Natural killer cell (primary cell): ENCODE measurements at regions not wholly inside any gene's neighbourhood (a gene's known extent, or its start where the extent isn't known, plus 50 kb on each side); places are given as distances from the start of the nearest gene placed in this dataset.

ENCODE experiments used
- ATAC-seq, 3 donors: fragments of 150-1000 bp in 2 of 3; fragments of 200-7000 bp in 1 of 3; cut with Tn5 transposase; 1 replicate in 1 of 3; 2 replicates in 2 of 3; pipeline ENCODE4 v1.10.0; 2021; ENCODE audit warnings: mild to moderate bottlenecking in 2 of 3, moderate library complexity in 2 of 3
- DNase-seq, 2 donors: peaks; one replicate each; pipeline versions ENCODE4 v3.0.0 to v3.0.0-alpha.2; 2013 to 2021; ENCODE audit warnings: mixed read lengths in 1 of 2
- H3K27ac ChIP-seq: one replicate; pipeline ENCODE4 v1.5.1; 2013; ENCODE audit warnings: mild to moderate bottlenecking, low read length
- H3K27me3 ChIP-seq: one replicate; pipeline ENCODE4 v1.6.1; 2013; ENCODE audit warnings: low read length; ENCODE audit not compliant: control insufficient read depth, insufficient read depth
- H3K36me3 ChIP-seq: one replicate; pipeline ENCODE4 v1.6.1; 2013; ENCODE audit warnings: low read length; ENCODE audit not compliant: control insufficient read depth, insufficient read depth
- H3K4me1 ChIP-seq: one replicate; pipeline ENCODE4 v1.6.1; 2013; ENCODE audit warnings: low read length; ENCODE audit not compliant: control insufficient read depth, insufficient read depth
- H3K4me3 ChIP-seq: one replicate; pipeline ENCODE4 v1.5.1; 2013; ENCODE audit warnings: low read length
- H3K9me3 ChIP-seq: one replicate; pipeline ENCODE4 v1.6.1; 2013; ENCODE audit warnings: low read length; ENCODE audit not compliant: control insufficient read depth, insufficient read depth
- H3K27ac Mint-ChIP-seq, 2 donors: one replicate each; pipeline ENCODE4 v1.8.0; 2022; ENCODE audit warnings: mild to moderate bottlenecking in 2 of 2, mixed read lengths in 2 of 2, moderate library complexity in 1 of 2
- H3K27me3 Mint-ChIP-seq, 2 donors: one replicate each; pipeline ENCODE4 v1.8.0; 2022; ENCODE audit warnings: low read depth in 2 of 2, mixed read lengths in 2 of 2
- H3K36me3 Mint-ChIP-seq: one replicate; pipeline ENCODE4 v1.8.0; 2022; ENCODE audit warnings: mixed read lengths
- H3K4me1 Mint-ChIP-seq, 2 donors: one replicate each; pipeline ENCODE4 v1.8.0; 2022; ENCODE audit warnings: mixed read lengths in 2 of 2
- H3K4me3 Mint-ChIP-seq: one replicate; pipeline ENCODE4 v1.8.0; 2022; ENCODE audit warnings: mild to moderate bottlenecking, moderate library complexity, mixed read lengths
- H3K9me3 Mint-ChIP-seq, 2 donors: one replicate each; pipeline ENCODE4 v1.8.0; 2022; ENCODE audit warnings: mixed read lengths in 2 of 2
- CTCF ChIP-seq: fragments of 200-600 bp; IDR thresholded peaks from one replicate; pipeline ENCODE4 v1.8.0; 2022; ENCODE audit warnings: antibody characterized with exemption
- WGBS: methylation state at CpG from one replicate; pipeline ENCODE4 v1.1.7; 2013; ENCODE audit warnings: missing lambda C conversion rate; ENCODE audit not compliant: insufficient coverage; 5-methylcytosine and 5-hydroxymethylcytosine counted together
- intact Hi-C: fragments of 100-400 bp; cut with micrococcal nuclease; formaldehyde crosslinking; loops from one replicate; pipeline ENCODE4 v1.14.2; 2022

- no peak overlapping the region for H3K4me3 ChIP-seq
- no peaks in the 10 kb centered on the region for H3K4me1 Mint-ChIP-seq
- H3K27me3 ChIP-seq = no peaks in the 10 kb centered on the region
- no peaks in the 10 kb centered on the region for H3K4me1 ChIP-seq
- H3K36me3 Mint-ChIP-seq = no peaks in the 10 kb centered on the region
- H3K4me3 Mint-ChIP-seq = no peak overlapping the region
- H3K27ac ChIP-seq = no peak overlapping the region
- no peaks in the 10 kb centered on the region for H3K9me3 Mint-ChIP-seq
- intact Hi-C loops = no loop called here
- TF ChIP-seq CTCF = no peak
- no peaks in the 10 kb centered on the region for H3K9me3 ChIP-seq
- DNase-seq (no peak), ATAC-seq (no peak)
- 100% methylated on average over 2 of the region's 2 CpGs for WGBS
- H3K27me3 Mint-ChIP-seq = peaks cover 7 to 13% of the 10 kb centered on the region in 2 donors
- H3K27ac Mint-ChIP-seq = no peak overlapping the region
- H3K36me3 ChIP-seq = no peaks in the 10 kb centered on the region
Observed at GRCh38 chr13:28602580-28602979, 56.4 kb upstream of the POMP start.

- intact Hi-C loops = no loop called here
- no peaks in the 10 kb centered on the region for H3K36me3 ChIP-seq
- WGBS = 96% methylated on average over 3 of the region's 3 CpGs
- H3K9me3 ChIP-seq = no peaks in the 10 kb centered on the region
- Mint-ChIP-seq H3K27me3 (peaks cover 7 to 19% of the 10 kb centered on the region in 2 donors), H3K36me3 (no peaks in the 10 kb centered on the region), H3K4me1 (no peaks in the 10 kb centered on the region), H3K9me3 (no peaks in the 10 kb centered on the region), H3K4me3 (no peak overlapping the region), H3K27ac (no peak overlapping the region)
- no peak for TF ChIP-seq CTCF
- DNase-seq (no peak), ATAC-seq (no peak)
- no peak overlapping the region for H3K4me3 ChIP-seq
- no peaks in the 10 kb centered on the region for H3K4me1 ChIP-seq
- no peak overlapping the region for H3K27ac ChIP-seq
- H3K27me3 ChIP-seq = no peaks in the 10 kb centered on the region
Observed at GRCh38 chr13:28601581-28601980, 57.3 kb upstream of the POMP start.

GRCh38 chr13:28597641-28598040, 61.3 kb upstream of the POMP start:
- Mint-ChIP-seq H3K36me3 (no peaks in the 10 kb centered on the region), H3K4me1 (no peaks in the 10 kb centered on the region), H3K27me3 (peaks cover 12 to 22% of the 10 kb centered on the region in 2 donors), H3K27ac (no peak overlapping the region), H3K9me3 (no peaks in the 10 kb centered on the region), H3K4me3 (no peak overlapping the region)
- H3K36me3 ChIP-seq = no peaks in the 10 kb centered on the region
- WGBS = 100% methylated on average over 1 of the region's 3 CpGs
- peaks cover 2% of the 10 kb centered on the region for H3K27me3 ChIP-seq
- no peak overlapping the region for H3K4me3 ChIP-seq
- DNase-seq (no peak), ATAC-seq (no peak)
- H3K27ac ChIP-seq = no peak overlapping the region
- intact Hi-C loops = no loop called here
- no peaks in the 10 kb centered on the region for H3K9me3 ChIP-seq
- no peak for TF ChIP-seq CTCF
- H3K4me1 ChIP-seq = no peaks in the 10 kb centered on the region

GRCh38 chr13:28590461-28590860, 68.5 kb upstream of the POMP start:
- DNase-seq (no peak), ATAC-seq (no peak)
- H3K4me3 ChIP-seq = no peak overlapping the region
- WGBS = 88% methylated on average over 12 of the region's 12 CpGs
- Mint-ChIP-seq H3K4me1 (peaks cover 0 to 5% of the 10 kb centered on the region in 2 donors), H3K9me3 (no peaks in the 10 kb centered on the region), H3K27me3 (peaks cover 16 to 22% of the 10 kb centered on the region in 2 donors), H3K27ac (no peak overlapping the region), H3K36me3 (no peaks in the 10 kb centered on the region), H3K4me3 (no peak overlapping the region)
- no peak overlapping the region for H3K27ac ChIP-seq
- intact Hi-C loops = no loop called here
- no peaks in the 10 kb centered on the region for H3K27me3 ChIP-seq
- H3K4me1 ChIP-seq = no peaks in the 10 kb centered on the region
- no peaks in the 10 kb centered on the region for H3K9me3 ChIP-seq
- H3K36me3 ChIP-seq = no peaks in the 10 kb centered on the region
- no peak for TF ChIP-seq CTCF
